GM21381 (cell line): ENCODE measurements at regions not wholly inside any gene's neighbourhood (a gene's known extent, or its start where the extent isn't known, plus 50 kb on each side); places are given as distances from the start of the nearest gene placed in this dataset.

ENCODE experiments used
- ATAC-seq: cut with Tn5 transposase; IDR thresholded peaks from one replicate; pipeline ENCODE4 v1.9.1; 2021; ENCODE audit warnings: mild to moderate bottlenecking, moderate library complexity; ENCODE audit not compliant: unreplicated experiment

GRCh38 chr12:98372340-98373024 is 142.9 kb upstream of the TMPO start:
- ATAC-seq: no peak

- ATAC-seq: no peak
Observed at GRCh38 chr12:98373025-98373554, 142.3 kb upstream of the TMPO start.

DNA sequence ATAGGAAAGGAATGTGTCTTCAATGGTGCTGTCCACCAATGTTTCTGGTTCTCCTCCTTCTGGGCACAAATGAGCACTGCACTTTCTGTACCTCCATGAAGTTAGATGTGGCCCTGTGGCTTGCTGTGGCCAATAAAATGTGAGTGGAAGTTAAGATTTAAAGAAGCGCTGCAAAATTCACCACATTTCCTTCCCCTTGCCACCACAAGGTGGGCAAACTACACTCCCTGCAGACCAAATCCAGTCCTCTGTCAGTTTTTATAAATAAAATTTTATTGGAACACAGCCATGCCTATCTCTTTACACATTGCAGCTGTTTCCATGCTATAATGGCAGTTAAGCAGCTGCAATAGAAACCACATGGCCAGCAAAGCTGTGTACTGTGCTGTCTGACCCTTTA is 141.4 kb upstream of the TMPO start:
- ATAC-seq: no peak

DNA sequence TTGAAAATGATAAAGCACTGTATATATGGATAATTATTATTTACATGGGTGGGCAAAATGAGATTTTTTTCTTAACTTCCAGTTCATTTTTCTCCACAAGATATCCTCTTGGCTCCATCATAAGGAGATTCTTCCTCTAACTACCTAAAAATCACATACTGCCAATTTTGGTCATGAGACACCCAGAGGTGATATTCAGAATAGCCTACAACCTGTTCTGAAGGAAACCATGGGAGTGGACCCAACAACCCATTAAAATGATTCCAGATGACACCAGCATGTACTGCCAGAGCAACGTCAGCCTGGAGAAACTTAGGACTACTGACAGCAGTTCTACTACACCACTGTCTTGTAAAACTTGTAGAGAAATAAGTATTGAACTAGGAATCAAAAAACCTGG is 136.3 kb upstream of the TMPO start:
- ATAC-seq: no peak

GRCh38 chr12:98385641-98386040 is 129.7 kb upstream of the TMPO start:
- ATAC-seq: no peak

- ATAC-seq: no peak
Observed at GRCh38 chr12:98387444-98387843, 127.9 kb upstream of the TMPO start.

DNA sequence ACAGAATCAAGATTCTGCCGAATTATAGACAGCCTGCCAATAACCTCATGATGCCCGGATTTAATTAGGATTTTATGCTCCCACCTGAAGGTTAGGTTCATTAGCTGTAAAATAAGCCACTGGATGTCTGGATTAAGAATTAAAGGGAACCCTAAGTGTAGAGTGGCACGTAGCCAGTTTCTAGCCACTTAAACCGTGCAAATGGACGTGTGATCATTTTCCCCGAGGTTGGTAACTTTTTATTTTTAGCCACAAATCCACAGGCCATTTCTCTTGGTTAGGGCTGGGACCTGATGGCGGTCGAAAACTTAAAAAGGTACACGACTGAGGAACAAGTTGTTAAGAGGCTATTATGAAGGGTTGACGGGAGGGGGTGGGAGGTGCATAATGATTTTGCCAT is 127.3 kb upstream of the TMPO start:
- ATAC-seq: no peak

DNA sequence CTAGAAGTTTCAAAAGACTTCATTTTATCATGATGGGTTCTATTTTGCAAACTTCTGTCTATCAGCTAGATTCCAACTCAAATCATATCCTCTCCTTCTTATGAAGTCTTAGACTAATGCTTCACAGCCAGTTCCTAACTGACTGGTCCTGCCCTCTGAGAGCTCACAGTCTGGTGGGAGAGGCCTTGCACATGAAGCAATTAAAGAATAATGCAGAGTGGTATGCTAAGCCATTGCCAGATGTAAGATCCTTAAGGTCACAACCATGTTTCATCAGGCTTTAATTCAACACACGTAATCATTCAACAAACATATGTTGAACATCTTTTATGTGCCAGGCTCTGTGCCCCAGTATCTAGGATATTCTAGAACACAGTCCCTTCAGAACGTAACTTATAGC is 125.8 kb upstream of the TMPO start:
- ATAC-seq: no peak

DNA sequence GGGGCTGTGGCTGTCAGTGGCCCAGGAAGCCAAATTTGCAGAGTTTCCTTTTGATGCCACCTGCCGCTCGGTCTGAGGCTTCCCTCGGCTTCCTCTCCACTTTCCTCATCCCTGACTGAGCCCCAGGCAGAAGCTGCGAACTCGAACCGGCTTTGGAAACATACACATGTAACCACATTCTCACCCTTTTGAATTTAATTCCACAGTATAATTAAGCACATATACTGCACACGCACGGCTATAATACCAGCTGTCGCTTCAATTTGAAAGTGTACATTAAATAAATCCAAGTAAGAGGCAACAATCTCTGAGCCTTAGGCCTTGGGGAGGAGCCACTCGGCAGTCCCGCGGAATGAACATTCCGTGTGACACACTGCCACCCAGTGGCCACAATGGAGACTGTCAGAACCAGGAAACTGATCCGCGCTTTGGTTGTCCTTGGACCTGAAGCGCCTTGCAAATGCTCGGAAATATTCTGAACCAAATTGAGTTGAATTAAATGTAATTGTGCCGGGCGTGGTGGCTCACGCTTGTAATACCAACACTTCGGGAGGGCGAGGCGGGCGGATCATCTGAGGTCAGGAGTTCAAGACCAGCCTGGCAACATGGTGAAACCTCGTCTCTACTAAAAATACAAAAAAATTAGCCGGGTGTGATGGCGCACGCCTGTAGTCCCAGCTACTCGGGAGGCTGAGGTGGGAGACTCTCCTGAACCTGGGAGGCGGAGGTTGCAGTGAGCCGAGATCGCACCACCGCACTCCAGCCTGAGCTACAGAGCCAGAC is 117.9 kb upstream of the TMPO start:
- ATAC-seq: peak; percentile 85

- peak; percentile 40 for ATAC-seq
Observed at GRCh38 chr12:98399532-98399931, 115.9 kb upstream of the TMPO start.

- no peak for ATAC-seq
Observed at GRCh38 chr12:98401427-98401826, 114.0 kb upstream of the TMPO start.

GRCh38 chr12:98402091-98402490 is 113.3 kb upstream of the TMPO start:
- ATAC-seq: no peak

DNA sequence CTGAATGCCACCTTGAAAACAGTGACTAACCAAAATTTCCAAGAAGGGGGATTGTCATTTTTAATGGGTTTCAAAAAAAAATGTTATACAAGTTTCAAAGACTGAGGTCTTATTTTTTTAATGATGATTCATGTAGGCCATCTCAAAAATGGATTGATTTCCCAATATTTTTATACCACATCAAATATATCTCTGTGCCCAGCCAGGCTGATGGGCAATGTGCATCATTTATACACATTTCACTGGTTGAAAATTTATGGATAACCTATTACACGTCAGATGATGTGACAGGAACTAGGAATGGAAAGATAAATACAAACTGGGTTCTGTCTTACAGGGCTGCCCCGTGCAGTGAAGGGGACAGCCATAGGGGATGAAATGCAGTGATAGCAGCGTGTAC is 112.7 kb upstream of the TMPO start:
- ATAC-seq: no peak

- ATAC-seq: no peak
Observed at GRCh38 chr12:98403385-98403784, 112.0 kb upstream of the TMPO start.

GRCh38 chr12:98403936-98404335 is 111.5 kb upstream of the TMPO start:
- ATAC-seq: no peak

DNA sequence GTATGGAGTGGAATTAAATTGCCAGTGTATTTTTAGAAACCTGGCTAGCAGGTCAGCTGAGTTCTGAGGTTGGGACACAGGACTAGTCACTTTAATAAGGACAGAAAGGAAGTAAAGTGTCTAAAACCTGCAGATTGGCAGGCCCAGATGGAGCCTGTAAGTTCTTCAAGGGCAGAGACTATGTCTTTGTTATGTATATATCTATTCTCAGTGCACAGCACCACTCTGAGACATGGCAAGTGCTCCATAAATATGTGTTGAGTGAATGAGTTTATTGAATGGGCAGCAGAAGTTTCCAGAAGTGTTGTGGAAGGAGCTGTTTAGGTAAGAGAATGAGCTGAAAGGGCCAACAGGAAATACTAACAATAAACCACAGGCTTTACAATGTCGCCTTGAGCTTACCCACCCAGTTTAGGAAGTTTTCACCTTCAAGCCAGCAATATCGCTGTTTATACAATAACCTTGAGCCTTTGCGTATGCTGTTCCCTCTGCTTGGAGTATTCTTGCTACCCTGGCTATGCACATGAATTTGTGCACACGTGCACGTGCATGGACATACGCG is 109.5 kb upstream of the TMPO start:
- ATAC-seq: no peak

GRCh38 chr12:98406378-98406777 is 109.0 kb upstream of the TMPO start:
- ATAC-seq: no peak

DNA sequence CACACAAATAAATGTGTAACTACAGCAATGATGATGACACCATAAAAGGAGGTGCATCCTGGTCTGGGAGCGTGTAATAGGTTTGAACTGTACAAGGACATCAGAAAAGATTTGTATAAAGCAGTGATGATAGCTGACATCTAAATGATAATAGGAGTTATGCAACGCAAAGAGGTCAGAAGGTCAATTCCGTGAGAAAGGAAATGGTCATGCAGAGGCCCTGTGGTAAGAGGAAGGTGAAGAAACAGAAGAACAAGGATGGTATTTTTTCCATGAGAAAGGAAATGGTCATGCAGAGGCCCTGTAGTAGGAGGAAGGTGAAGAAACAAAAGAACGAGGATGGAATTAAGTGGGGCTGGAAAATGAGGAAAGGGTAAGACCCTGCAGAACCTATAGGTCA is 106.7 kb upstream of the TMPO start:
- ATAC-seq: no peak

- no peak for ATAC-seq
Observed at GRCh38 chr12:98409548-98409947, 105.8 kb upstream of the TMPO start.

GRCh38 chr12:98410356-98410755 is 105.0 kb upstream of the TMPO start:
- no peak for ATAC-seq

GRCh38 chr12:98416845-98417244 is 98.5 kb upstream of the TMPO start:
- ATAC-seq: no peak

GRCh38 chr12:98417266-98417665 is 98.1 kb upstream of the TMPO start:
- ATAC-seq: no peak
